CD4-positive, alpha-beta memory T cell (primary cell): ENCODE measurements at regions not wholly inside any gene's neighbourhood (a gene's known extent, or its start where the extent isn't known, plus 50 kb on each side); places are given as distances from the start of the nearest gene placed in this dataset.

Source experiments
- CTCF ChIA-PET: fragments of 350-600 bp; sonication (Branson Sonifier 250); formaldehyde crosslinking; loops from one replicate; lab custom pipeline; 2021; ENCODE audit warnings: inconsistent platforms; ENCODE audit not compliant: partially characterized antibody; lab: Charles Lee
- POLR2A ChIA-PET: fragments of 350-600 bp; sonication (Branson Sonifier 250); formaldehyde crosslinking; loops from one replicate; lab custom pipeline; 2021; ENCODE audit not compliant: partially characterized antibody; lab: Charles Lee
- DNase-seq, 5 donors: peaks; one replicate each; pipeline versions ENCODE4 v3.0.0 to v3.0.0-alpha.2; 2020 to 2022; ENCODE audit warnings: mixed read lengths in 1 of 5
- H3K27ac ChIP-seq: one replicate; pipeline ENCODE4 v1.7.0; 2013; ENCODE audit warnings: low read depth, low read length
- H3K27me3 ChIP-seq: 2 replicates; pipeline ENCODE4 v1.7.0; 2013; ENCODE audit warnings: mild to moderate bottlenecking, low read length, moderate library complexity; ENCODE audit not compliant: insufficient read depth
- H3K36me3 ChIP-seq: 2 replicates; pipeline ENCODE4 v1.7.0; 2013; ENCODE audit warnings: mild to moderate bottlenecking, low read length, moderate library complexity; ENCODE audit not compliant: insufficient read depth
- H3K4me1 ChIP-seq: 2 replicates; pipeline ENCODE4 v1.7.0; 2013; ENCODE audit warnings: mild to moderate bottlenecking, low read length, moderate library complexity; ENCODE audit not compliant: insufficient read depth
- H3K4me3 ChIP-seq, 2 donors: one replicate each; pipeline ENCODE4 v1.7.0; 2013; ENCODE audit warnings: low read length in 2 of 2, mild to moderate bottlenecking in 1 of 2
- H3K9me3 ChIP-seq, 2 donors: one replicate each; pipeline ENCODE4 v1.7.0; 2013; ENCODE audit warnings: low read length in 2 of 2, control low read depth in 1 of 2; ENCODE audit not compliant: control insufficient read depth in 1 of 2
- H3K27ac Mint-ChIP-seq, 7 donors: one replicate each; pipeline ENCODE4 v1.8.0; 2020 to 2021; ENCODE audit warnings: mixed read lengths in 7 of 7, mild to moderate bottlenecking in 6 of 7, inconsistent platforms in 3 of 7, moderate library complexity in 3 of 7
- H3K27me3 Mint-ChIP-seq, 2 donors: one replicate each; pipeline ENCODE4 v1.8.0; 2020 to 2021; ENCODE audit warnings: mixed read lengths in 2 of 2
- H3K36me3 Mint-ChIP-seq, 2 donors: one replicate each; pipeline ENCODE4 v1.8.0; 2020 to 2021; ENCODE audit warnings: mixed read lengths in 2 of 2, inconsistent platforms in 1 of 2, mild to moderate bottlenecking in 1 of 2
- H3K4me1 Mint-ChIP-seq, 4 donors: one replicate each; pipeline ENCODE4 v1.8.0; 2020 to 2021; ENCODE audit warnings: mixed read lengths in 4 of 4, mild to moderate bottlenecking in 1 of 4
- H3K4me3 Mint-ChIP-seq, 8 donors: one replicate each; pipeline ENCODE4 v1.8.0; 2020 to 2021; ENCODE audit warnings: mixed read lengths in 8 of 8, mild to moderate bottlenecking in 7 of 8, moderate library complexity in 6 of 8, inconsistent platforms in 3 of 8
- H3K9me3 Mint-ChIP-seq, 8 donors: one replicate each; pipeline ENCODE4 v1.8.0; 2020 to 2021; ENCODE audit warnings: mixed read lengths in 8 of 8, mild to moderate bottlenecking in 5 of 8, inconsistent platforms in 3 of 8, moderate library complexity in 1 of 8
- intact Hi-C: fragments of 100-400 bp; cut with micrococcal nuclease; formaldehyde crosslinking; loops from one replicate; pipeline ENCODE4 v1.15.1; 2023

DNA sequence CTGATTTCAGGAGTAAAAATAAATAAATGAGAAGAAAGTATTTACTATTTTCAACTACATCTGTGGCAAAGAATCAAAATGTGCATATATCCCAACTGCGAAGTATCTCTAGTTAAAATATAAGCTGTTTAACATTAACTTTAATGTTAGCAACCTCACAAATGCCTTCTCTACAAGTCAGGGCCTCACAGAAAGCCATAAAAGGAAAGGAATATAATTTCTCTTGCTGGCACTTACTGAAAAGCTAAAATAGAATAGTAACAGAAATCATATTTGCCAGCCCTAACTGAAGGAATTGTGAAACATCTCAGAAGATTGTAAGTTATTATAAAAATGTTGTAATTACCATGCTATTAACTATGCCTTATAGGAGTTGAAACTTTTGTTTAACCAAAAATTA is 65.1 kb upstream of the MBNL1 start:
- peaks cover 77% of the 10 kb centered on the region for H3K4me1 ChIP-seq
- peak overlapping the region; percentile 91 to 96 (median 94) for H3K27ac Mint-ChIP-seq
- peaks cover 0 to 6% of the 10 kb centered on the region in 2 donors for H3K36me3 Mint-ChIP-seq
- peak overlapping the region; percentile 18 to 41 for H3K4me3 ChIP-seq
- no peaks in the 10 kb centered on the region for H3K27me3 ChIP-seq
- H3K4me3 Mint-ChIP-seq: peak overlapping the region; percentile 82 to 99 (median 89)
- intact Hi-C loops: loop anchor here (2.0 to 5.0 kb wide), 2 partner anchors 15 to 1441 kb away; partner anchors contain the start of gene SIAH2
- peak overlapping the region; percentile 75 for H3K27ac ChIP-seq
- H3K9me3 Mint-ChIP-seq: no peaks in the 10 kb centered on the region
- no peak for DNase-seq
- H3K4me1 Mint-ChIP-seq: peaks cover 37 to 77% (median 56%) of the 10 kb centered on the region in 4 donors
- ChIA-PET CTCF (interaction anchor here (0.7 to 1.8 kb wide), 8 partner anchors 9 to 75 kb away, joined by 3 to 11 read pairs (median 4); partner anchors contain the start of gene MBNL1), POLR2A (interaction anchor here (1.0 to 12.7 kb wide), 19 partner anchors 10 to 105 kb away, joined by 3 to 267 read pairs (median 5); partner anchors contain the start of gene MBNL1)
- H3K9me3 ChIP-seq: no peaks in the 10 kb centered on the region
- H3K27me3 Mint-ChIP-seq: no peaks in the 10 kb centered on the region
- no peaks in the 10 kb centered on the region for H3K36me3 ChIP-seq

GRCh38 chr3:152204218-152204617 is 64.5 kb upstream of the MBNL1 start:
- H3K4me1 ChIP-seq: peaks cover 77% of the 10 kb centered on the region
- DNase-seq: no peak
- POLR2A ChIA-PET: interaction anchor here (0.9 to 12.7 kb wide), 26 partner anchors 9 to 242 kb away, joined by 3 to 267 read pairs (median 5); partner anchors contain the start of gene MBNL1

GRCh38 chr3:152205097-152205593 is 63.6 kb upstream of the MBNL1 start:
- ChIA-PET POLR2A (interaction anchor here (0.9 to 12.7 kb wide), 21 partner anchors 8 to 241 kb away, joined by 3 to 267 read pairs (median 6); partner anchors contain the start of gene MBNL1), CTCF (interaction anchor here (1.2 to 1.7 kb wide), 3 partner anchors 13 to 74 kb away, joined by 3 to 8 read pairs (median 4); no protein-coding TSS in a partner anchor)
- Mint-ChIP-seq H3K4me1 (peaks cover 41 to 79% (median 56%) of the 10 kb centered on the region in 4 donors), H3K36me3 (peaks cover 0 to 7% of the 10 kb centered on the region in 2 donors), H3K9me3 (no peaks in the 10 kb centered on the region), H3K27me3 (no peaks in the 10 kb centered on the region), H3K27ac (peak overlapping the region; percentile 91 to 98 (median 96)), H3K4me3 (peak overlapping the region; percentile 91 to 100 (median 98))
- Histone ChIP-seq H3K36me3 (no peaks in the 10 kb centered on the region), H3K4me3 (peak overlapping the region; percentile 41 to 63), H3K4me1 (peaks cover 77% of the 10 kb centered on the region), H3K27ac (peak overlapping the region; percentile 75), H3K27me3 (no peaks in the 10 kb centered on the region), H3K9me3 (no peaks in the 10 kb centered on the region)
- peak in 3 of 5 donors; percentile 41 to 53 (median 47) for DNase-seq
- intact Hi-C loops: loop anchor here (2.0 kb wide), 1 partner anchor 14 kb away; no protein-coding TSS in a partner anchor

More at GRCh38 chr3:152204218-152204617, 64.5 kb upstream of the MBNL1 start:
- Histone ChIP-seq H3K36me3 (no peaks in the 10 kb centered on the region), H3K27me3 (no peaks in the 10 kb centered on the region), H3K4me3 (peak overlapping the region; percentile 18 to 41), H3K27ac (peak overlapping the region; percentile 75), H3K9me3 (no peaks in the 10 kb centered on the region)
- Mint-ChIP-seq H3K27ac (peak overlapping the region; percentile 85 to 96 (median 92)), H3K4me1 (peaks cover 40 to 77% (median 56%) of the 10 kb centered on the region in 4 donors), H3K9me3 (no peaks in the 10 kb centered on the region), H3K36me3 (peaks cover 0 to 5% of the 10 kb centered on the region in 2 donors), H3K4me3 (peak overlapping the region; percentile 80 to 99 (median 88)), H3K27me3 (no peaks in the 10 kb centered on the region)
- intact Hi-C loops: loop anchor here (2.0 to 5.0 kb wide), 2 partner anchors 15 to 1442 kb away; partner anchors contain the start of gene SIAH2
- CTCF ChIA-PET: interaction anchor here (1.2 to 1.8 kb wide), 6 partner anchors 9 to 75 kb away, joined by 3 to 11 read pairs (median 4); partner anchors contain the start of gene MBNL1

DNA sequence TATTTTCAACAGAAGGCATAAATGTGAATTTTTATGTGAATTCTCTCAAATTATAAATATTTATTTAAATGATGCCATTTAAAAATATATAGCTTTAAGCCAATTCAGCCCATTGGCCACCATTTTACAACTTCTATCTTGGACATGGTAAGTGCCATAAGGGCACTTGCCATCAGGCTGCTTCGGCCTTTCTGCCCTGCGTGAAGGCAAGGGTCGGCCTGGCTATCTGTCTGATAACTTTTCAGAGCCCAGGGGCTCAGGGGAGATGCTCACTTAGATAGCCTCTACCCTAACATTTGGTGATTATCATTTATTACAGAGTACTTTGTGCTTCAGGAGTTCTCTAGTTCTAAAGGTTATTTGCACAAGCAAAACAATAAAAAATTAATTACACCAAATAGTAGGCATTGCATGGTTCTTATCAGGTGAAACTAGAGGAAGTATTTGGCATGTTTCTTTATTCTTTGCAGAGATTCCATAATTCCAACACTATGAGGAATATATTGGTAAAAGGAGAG is 62.4 kb upstream of the MBNL1 start:
- Histone ChIP-seq H3K4me3 (no peak overlapping the region), H3K36me3 (no peaks in the 10 kb centered on the region), H3K4me1 (peaks cover 75% of the 10 kb centered on the region), H3K27me3 (no peaks in the 10 kb centered on the region), H3K27ac (no peak overlapping the region), H3K9me3 (no peaks in the 10 kb centered on the region)
- Mint-ChIP-seq H3K36me3 (peaks cover 0 to 7% of the 10 kb centered on the region in 2 donors), H3K4me3 (peak overlapping the region in 7 of 8 donors; percentile 43 to 100 (median 98)), H3K4me1 (peaks cover 40 to 80% (median 55%) of the 10 kb centered on the region in 4 donors), H3K27me3 (no peaks in the 10 kb centered on the region), H3K27ac (peak overlapping the region in 4 of 7 donors; percentile 83 to 98 (median 94)), H3K9me3 (no peaks in the 10 kb centered on the region)
- POLR2A ChIA-PET: interaction anchor here (1.0 to 12.7 kb wide), 11 partner anchors 12 to 71 kb away, joined by 4 to 267 read pairs (median 11); partner anchors contain the start of gene MBNL1
- no peak for DNase-seq
- intact Hi-C loops: no loop called here
- CTCF ChIA-PET: interaction anchor here (1.0 to 1.7 kb wide), 2 partner anchors 23 to 62 kb away, joined by 3 to 8 read pairs; partner anchors contain the start of gene MBNL1

DNA sequence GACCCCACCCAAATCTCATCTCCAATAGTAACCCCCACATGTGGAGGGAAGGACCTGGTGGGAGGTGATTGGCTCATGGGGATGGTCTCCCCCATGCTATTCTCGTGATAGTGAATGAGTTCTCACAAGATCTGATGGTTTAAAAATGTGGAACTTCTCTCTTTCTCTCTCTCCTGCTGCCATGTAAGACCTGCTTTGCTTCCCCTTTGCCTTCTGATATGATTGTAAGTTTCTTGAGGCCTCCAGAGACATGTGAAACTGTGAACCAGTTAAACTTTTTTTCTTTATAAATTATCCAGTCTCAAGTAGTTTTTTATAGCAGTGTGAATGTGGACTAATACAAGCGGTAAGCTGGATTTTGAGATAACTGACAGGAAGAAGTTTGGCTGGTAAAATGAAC is 60.3 kb upstream of the MBNL1 start:
- Mint-ChIP-seq H3K9me3 (no peaks in the 10 kb centered on the region), H3K27me3 (no peaks in the 10 kb centered on the region), H3K4me1 (peaks cover 45 to 82% (median 58%) of the 10 kb centered on the region in 4 donors), H3K36me3 (peaks cover 0 to 7% of the 10 kb centered on the region in 2 donors), H3K27ac (peak overlapping the region in 5 of 7 donors; percentile 22 to 74 (median 40)), H3K4me3 (peak overlapping the region in 3 of 8 donors; percentile 27 to 63 (median 52))
- DNase-seq: no peak
- Histone ChIP-seq H3K9me3 (no peaks in the 10 kb centered on the region), H3K4me3 (no peak overlapping the region), H3K27ac (peak overlapping the region; percentile 10), H3K4me1 (peaks cover 69% of the 10 kb centered on the region), H3K36me3 (no peaks in the 10 kb centered on the region), H3K27me3 (no peaks in the 10 kb centered on the region)
- intact Hi-C loops: no loop called here
- ChIA-PET POLR2A (interaction anchor here (0.9 to 12.7 kb wide), 9 partner anchors 11 to 66 kb away, joined by 3 to 193 read pairs (median 6); partner anchors contain the start of gene MBNL1), CTCF (interaction anchor here (1.0 to 1.4 kb wide), 2 partner anchors 15 to 18 kb away, joined by 3 read pairs; no protein-coding TSS in a partner anchor)

DNA sequence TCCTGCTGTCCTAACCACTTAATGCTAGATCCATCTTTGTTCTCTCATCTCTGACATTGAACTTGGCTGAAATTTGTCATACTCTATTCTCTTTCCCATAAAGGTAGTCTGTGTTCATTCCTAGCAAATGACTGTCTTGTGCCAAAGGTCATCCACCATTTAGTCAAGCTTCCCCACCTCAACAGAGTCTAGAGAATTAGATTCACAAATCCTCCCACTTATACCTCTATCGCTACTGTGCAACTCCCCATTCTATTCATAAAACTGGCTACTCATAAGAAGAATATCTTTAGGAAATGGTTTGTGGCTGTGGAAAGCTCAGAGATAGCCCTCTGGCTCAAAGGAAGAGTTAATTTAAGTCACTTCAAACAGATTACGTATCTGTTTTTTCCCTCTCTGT is 59.7 kb upstream of the MBNL1 start:
- Histone ChIP-seq H3K36me3 (no peaks in the 10 kb centered on the region), H3K4me3 (no peak overlapping the region), H3K27me3 (no peaks in the 10 kb centered on the region), H3K4me1 (peaks cover 75% of the 10 kb centered on the region), H3K27ac (peak overlapping the region; percentile 10), H3K9me3 (no peaks in the 10 kb centered on the region)
- POLR2A ChIA-PET: interaction anchor here (0.7 to 12.7 kb wide), 12 partner anchors 9 to 83 kb away, joined by 3 to 193 read pairs (median 5); partner anchors contain the start of gene MBNL1
- Mint-ChIP-seq H3K27me3 (no peaks in the 10 kb centered on the region), H3K27ac (peak overlapping the region; percentile 2 to 88 (median 56)), H3K4me3 (peak overlapping the region in 3 of 8 donors; percentile 45 to 63 (median 52)), H3K9me3 (no peaks in the 10 kb centered on the region), H3K36me3 (peaks cover 0 to 7% of the 10 kb centered on the region in 2 donors), H3K4me1 (peaks cover 50 to 87% (median 63%) of the 10 kb centered on the region in 4 donors)
- intact Hi-C loops: no loop called here
- DNase-seq: no peak
- CTCF ChIA-PET: interaction anchor here (1.0 to 1.4 kb wide), 4 partner anchors 10 to 59 kb away, joined by 3 to 4 read pairs (median 3); no protein-coding TSS in a partner anchor
